ENCODE measurements at regions not wholly inside any gene's neighbourhood (a gene's known extent, or its start where the extent isn't known, plus 50 kb on each side); places are given as distances from the start of the nearest gene placed in this dataset.
"Not testable (repeated sequence)": the region's sequence is repeated elsewhere in the genome, so short reads cannot be mapped to it uniquely, and the experiment has no call there.

- Histone ChIP-seq H3K9me3 (ENCODE audit: low read depth) (no peaks in the 10 kb centered on the region), H3K4me1 (ENCODE audit: low read depth) (no peaks in the 10 kb centered on the region), H3K27ac (no peak overlapping the region), H3K4me3 (no peak overlapping the region), H3K36me3 (no peaks in the 10 kb centered on the region), H3K27me3 (no peaks in the 10 kb centered on the region)
- DNase-seq (ENCODE audit: low read depth in 1 of 2, low spot score in 1 of 2), result no peak
- TF ChIP-seq CTCF (IDR thresholded peaks at IDR 0.05; ENCODE audit: low read depth, low read length), result no peak
Measured at GRCh38 chr4:66795724-66796123, 749.6 kb downstream of the CENPC start.

DNA sequence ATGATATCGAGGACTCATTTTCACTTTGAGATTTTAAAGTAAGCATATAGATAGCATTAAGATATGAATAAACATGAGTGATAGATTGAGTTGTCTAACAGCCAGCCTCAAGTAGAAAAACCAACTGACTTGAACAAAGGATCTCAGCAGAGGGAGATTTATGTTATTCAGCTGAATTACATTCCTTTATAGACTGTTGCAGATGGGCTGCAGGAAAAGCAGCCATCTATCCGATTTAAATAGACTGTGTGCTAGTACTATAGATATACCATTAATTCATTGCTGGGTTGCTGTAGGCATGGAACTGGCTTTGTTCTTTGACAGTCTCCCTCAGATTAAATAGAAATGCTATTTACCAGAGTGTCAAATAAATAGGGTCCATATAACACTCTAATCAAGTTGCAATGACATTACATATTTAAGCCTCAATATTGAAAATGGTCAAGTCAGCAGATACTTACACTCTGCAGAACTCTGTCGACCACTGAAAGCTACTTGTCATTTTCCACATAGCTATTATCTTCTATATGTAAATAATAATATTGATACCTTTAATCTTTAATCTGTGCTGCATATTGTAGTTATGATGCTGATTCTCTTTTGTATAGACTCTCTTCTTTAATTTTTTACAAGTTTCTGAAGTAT lies 750.8 kb downstream of the CENPC start:
- Histone ChIP-seq H3K4me1 (ENCODE audit: low read depth) (no peaks in the 10 kb centered on the region), H3K27ac (no peak overlapping the region), H3K27me3 (no peaks in the 10 kb centered on the region), H3K36me3 (no peaks in the 10 kb centered on the region), H3K4me3 (no peak overlapping the region), H3K9me3 (ENCODE audit: low read depth) (no peaks in the 10 kb centered on the region)
- no peak for TF ChIP-seq CTCF (IDR thresholded peaks at IDR 0.05; ENCODE audit: low read depth, low read length)
- no peak for DNase-seq (ENCODE audit: low read depth in 1 of 2, low spot score in 1 of 2)

DNA sequence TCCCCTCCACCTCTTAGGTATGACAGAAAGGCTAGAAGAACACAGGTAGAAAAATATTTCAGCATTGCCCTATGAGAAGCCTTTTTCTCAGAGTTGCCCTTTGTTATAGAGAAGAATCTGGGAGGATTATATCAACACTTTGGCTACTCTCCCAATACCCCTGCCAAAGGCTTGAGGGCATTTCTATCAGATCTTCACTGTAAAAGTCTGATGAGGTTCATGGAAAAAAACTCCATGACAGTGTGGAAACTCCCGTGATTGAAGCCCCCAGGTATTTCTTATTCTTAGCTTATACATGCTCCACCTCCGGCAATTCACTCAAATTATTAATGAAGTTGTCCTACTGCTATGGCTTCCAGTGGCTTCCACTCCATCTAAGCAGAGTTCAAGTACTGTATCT lies 753.6 kb downstream of the CENPC start:
- no peaks in the 10 kb centered on the region for H3K9me3 ChIP-seq (ENCODE audit: low read depth)
- no peaks in the 10 kb centered on the region for H3K4me1 ChIP-seq (ENCODE audit: low read depth)
- TF ChIP-seq CTCF (IDR thresholded peaks at IDR 0.05; ENCODE audit: low read depth, low read length), result no peak

DNA sequence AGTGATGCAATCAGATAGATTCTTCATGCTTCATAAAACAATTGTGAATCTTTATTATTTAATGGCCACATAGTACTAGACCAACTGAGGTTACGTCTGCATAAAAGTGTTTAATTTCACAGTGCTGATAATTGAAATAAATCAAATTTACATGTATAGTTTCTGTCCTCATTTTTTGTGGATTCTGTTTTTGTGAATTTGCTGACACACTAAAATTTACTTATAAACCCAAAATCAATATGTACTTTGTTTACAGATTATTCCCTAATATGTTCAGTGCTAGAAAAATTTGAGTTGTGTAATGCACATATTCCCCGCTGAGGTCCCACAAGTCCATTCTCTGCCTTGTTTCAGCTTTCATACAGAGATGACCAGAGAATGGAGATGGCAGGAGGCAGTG lies 759.8 kb downstream of the CENPC start:
- Histone ChIP-seq H3K4me1 (ENCODE audit: low read depth) (no peaks in the 10 kb centered on the region), H3K27me3 (no peaks in the 10 kb centered on the region), H3K9me3 (ENCODE audit: low read depth) (no peaks in the 10 kb centered on the region), H3K36me3 (no peaks in the 10 kb centered on the region), H3K27ac (no peak overlapping the region), H3K4me3 (no peak overlapping the region)
- TF ChIP-seq CTCF (IDR thresholded peaks at IDR 0.05; ENCODE audit: low read depth, low read length), result no peak
- DNase-seq (ENCODE audit: low read depth in 1 of 2, low spot score in 1 of 2), result no peak

More for the DNA sequence above, 753.6 kb downstream of the CENPC start:
- Histone ChIP-seq H3K27me3 (no peaks in the 10 kb centered on the region), H3K4me3 (no peak overlapping the region), H3K36me3 (no peaks in the 10 kb centered on the region), H3K27ac (no peak overlapping the region)
- DNase-seq (ENCODE audit: low read depth in 1 of 2, low spot score in 1 of 2), result no peak

DNA sequence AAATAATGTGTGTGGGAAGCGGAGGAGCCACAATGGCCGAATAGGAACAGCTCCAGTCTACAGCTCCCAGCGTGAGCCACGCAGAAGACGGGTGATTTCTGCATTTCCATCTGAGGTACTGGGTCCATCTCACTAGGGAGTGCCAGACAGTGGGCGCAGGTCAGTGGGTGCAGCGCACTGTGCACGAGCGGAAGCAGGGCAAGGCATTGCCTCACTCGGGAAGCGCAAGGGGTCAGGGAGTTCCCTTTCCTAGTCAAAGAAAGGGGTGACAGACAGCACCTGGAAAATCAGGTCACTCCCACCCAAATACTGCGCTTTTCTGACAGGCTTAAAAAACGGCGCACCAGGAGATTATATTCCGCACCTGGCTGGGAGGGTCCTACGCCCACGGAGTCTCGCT lies 762.6 kb downstream of the CENPC start:
- H3K27ac ChIP-seq, result not testable (repeated sequence)

DNA sequence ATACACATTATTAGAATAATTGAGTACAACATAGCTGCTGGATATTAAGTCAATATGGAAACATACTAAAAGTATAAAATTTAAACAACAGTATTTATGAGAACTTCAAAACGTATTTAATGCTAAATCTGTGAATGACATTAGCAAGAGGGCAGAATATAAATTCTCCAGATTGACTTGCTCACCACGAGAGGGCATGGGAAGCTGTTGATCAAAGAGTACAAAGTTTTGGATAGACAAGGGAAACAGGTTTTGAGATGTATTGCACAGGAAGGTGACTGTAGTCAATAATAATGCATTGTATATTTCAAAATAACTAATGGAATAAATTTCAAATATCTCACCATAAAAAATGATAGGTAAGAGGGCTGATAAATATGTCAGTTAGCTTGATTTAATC lies 768.2 kb downstream of the CENPC start:
- no peak for DNase-seq (ENCODE audit: low read depth in 1 of 2, low spot score in 1 of 2)
- Histone ChIP-seq H3K27me3 (no peaks in the 10 kb centered on the region), H3K4me3 (no peak overlapping the region), H3K9me3 (ENCODE audit: low read depth) (no peaks in the 10 kb centered on the region), H3K36me3 (no peaks in the 10 kb centered on the region), H3K27ac (no peak overlapping the region), H3K4me1 (ENCODE audit: low read depth) (no peaks in the 10 kb centered on the region)
- no peak for TF ChIP-seq CTCF (IDR thresholded peaks at IDR 0.05; ENCODE audit: low read depth, low read length)

More for the DNA sequence above, 762.6 kb downstream of the CENPC start:
- H3K9me3 ChIP-seq (ENCODE audit: low read depth); H3K4me1 ChIP-seq (ENCODE audit: low read depth); H3K4me3 ChIP-seq; DNase-seq (ENCODE audit: low read depth in 1 of 2, low spot score in 1 of 2); H3K36me3 ChIP-seq; H3K27me3 ChIP-seq: not testable (repeated sequence)
